AG04450 (cell line): ENCODE measurements at regions not wholly inside any gene's neighbourhood (a gene's known extent, or its start where the extent isn't known, plus 50 kb on each side); places are given as distances from the start of the nearest gene placed in this dataset.
"Not testable (repeated sequence)": the region's sequence is repeated elsewhere in the genome, so short reads cannot be mapped to it uniquely, and the experiment has no call there.

Experiments used
- CTCF ChIA-PET: fragments of 300-600, 350-600 bp; formaldehyde crosslinking; extraction: SDS; loops from one replicate; lab custom pipeline; 2022; ENCODE audit warnings: antibody characterized with exemption, inconsistent platforms; lab: Charles Lee
- POLR2A ChIA-PET: fragments of 350-600 bp; formaldehyde crosslinking; extraction: SDS; loops from one replicate; lab custom pipeline; 2021; ENCODE audit warnings: antibody characterized with exemption, inconsistent platforms; lab: Yijun Ruan, JAX
- DNase-seq: peaks from one replicate; pipeline ENCODE4 v3.0.0-alpha.2; 2011; ENCODE audit warnings: low read depth, low spot score
- H3K27ac ChIP-seq: one replicate; pipeline ENCODE4 v1.5.1; 2012; ENCODE audit warnings: low read depth, low read length, control low read depth
- H3K27me3 ChIP-seq: one replicate; pipeline ENCODE4 v1.6.0; 2012; ENCODE audit warnings: low read length; ENCODE audit not compliant: control insufficient read depth, insufficient read depth
- H3K4me3 ChIP-seq: 2 replicates; pipeline ENCODE4 v1.5.1; 2011; ENCODE audit warnings: mild to moderate bottlenecking, low read depth, low read length, control low read depth
- H3K9me3 ChIP-seq: 2 replicates; pipeline ENCODE4 v1.5.1; 2012; ENCODE audit warnings: low read length; ENCODE audit not compliant: control insufficient read depth, insufficient read depth
- TF ChIP-seq, protein P1 (sequence below): IDR thresholded peaks from 2 replicates; pipeline ENCODE4 v1.5.1; 2011; ENCODE audit warnings: low read depth, low read length, control low read depth, inconsistent platforms

DNA sequence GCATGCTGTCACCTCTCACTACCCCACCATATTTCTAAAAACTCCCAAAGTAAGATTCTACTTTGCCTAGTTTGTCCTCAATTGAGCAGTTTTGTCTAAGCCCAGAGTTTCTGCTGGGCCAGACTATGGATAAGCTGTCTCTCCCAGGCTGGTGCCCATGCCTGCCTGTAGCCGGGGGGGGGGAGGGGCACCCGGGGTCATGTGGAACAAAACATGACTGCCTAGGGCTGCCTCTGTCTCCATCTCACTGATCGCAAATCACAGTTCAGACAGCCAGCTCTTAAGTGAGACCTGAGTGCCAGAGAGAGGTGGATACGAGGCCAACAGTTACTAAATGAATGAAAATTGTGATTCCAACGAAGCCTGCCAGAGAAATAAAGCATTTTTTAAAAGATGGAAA, 78.8 kb upstream of the RPRML start:
- TF ChIP-seq, protein P1, sequence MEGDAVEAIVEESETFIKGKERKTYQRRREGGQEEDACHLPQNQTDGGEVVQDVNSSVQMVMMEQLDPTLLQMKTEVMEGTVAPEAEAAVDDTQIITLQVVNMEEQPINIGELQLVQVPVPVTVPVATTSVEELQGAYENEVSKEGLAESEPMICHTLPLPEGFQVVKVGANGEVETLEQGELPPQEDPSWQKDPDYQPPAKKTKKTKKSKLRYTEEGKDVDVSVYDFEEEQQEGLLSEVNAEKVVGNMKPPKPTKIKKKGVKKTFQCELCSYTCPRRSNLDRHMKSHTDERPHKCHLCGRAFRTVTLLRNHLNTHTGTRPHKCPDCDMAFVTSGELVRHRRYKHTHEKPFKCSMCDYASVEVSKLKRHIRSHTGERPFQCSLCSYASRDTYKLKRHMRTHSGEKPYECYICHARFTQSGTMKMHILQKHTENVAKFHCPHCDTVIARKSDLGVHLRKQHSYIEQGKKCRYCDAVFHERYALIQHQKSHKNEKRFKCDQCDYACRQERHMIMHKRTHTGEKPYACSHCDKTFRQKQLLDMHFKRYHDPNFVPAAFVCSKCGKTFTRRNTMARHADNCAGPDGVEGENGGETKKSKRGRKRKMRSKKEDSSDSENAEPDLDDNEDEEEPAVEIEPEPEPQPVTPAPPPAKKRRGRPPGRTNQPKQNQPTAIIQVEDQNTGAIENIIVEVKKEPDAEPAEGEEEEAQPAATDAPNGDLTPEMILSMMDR, result no peak

GRCh38 chr17:47057279-47057678, 78.2 kb upstream of the RPRML start:
- H3K9me3 ChIP-seq, H3K27ac ChIP-seq, H3K4me3 ChIP-seq, POLR2A ChIA-PET, DNase-seq, CTCF ChIA-PET, H3K27me3 ChIP-seq: not testable (repeated sequence)

More for the DNA sequence above, 78.8 kb upstream of the RPRML start:
- Histone ChIP-seq H3K4me3 (no peak overlapping the region), H3K27me3 (no peaks in the 10 kb centered on the region), H3K27ac (no peak overlapping the region), H3K9me3 (no peaks in the 10 kb centered on the region; the same call in 1 of the 2 replicates)
- ChIA-PET CTCF (no interaction called here), POLR2A (no interaction called here)
- DNase-seq, result no peak

DNA sequence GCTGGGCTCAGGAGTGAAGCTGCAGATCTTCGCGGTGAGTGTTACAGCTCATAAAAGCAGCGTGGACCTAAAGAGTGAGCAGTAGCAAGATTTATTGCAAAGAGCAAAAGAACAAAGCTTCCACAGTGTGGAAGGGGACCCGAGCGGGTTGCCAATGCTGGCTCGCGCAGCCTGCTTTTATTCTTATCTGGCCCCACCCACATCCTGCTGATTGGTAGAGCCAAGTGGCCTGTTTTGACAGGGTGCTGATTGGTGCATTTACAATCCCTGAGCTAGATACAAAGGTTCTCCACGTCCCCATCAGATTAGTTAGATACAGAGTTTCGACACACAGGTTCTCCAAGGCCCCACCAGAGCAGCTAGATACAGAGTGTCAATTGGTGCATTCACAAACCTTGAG, 77.6 kb upstream of the RPRML start:
- H3K27ac ChIP-seq, H3K27me3 ChIP-seq, DNase-seq, CTCF ChIA-PET, POLR2A ChIA-PET, H3K4me3 ChIP-seq, H3K9me3 ChIP-seq: not testable (repeated sequence)
